ENCODE measurements at regions not wholly inside any gene's neighbourhood (a gene's known extent, or its start where the extent isn't known, plus 50 kb on each side); places are given as distances from the start of the nearest gene placed in this dataset.
A peak's percentile ranks its signal among the peaks of the same experiment; 100 is the strongest.

- Histone ChIP-seq H3K4me3 (ENCODE audit: low read depth, low read length) (no peak overlapping the region), H3K36me3 (ENCODE audit: control insufficient read depth, insufficient read depth, low read length) (no peaks in the 10 kb centered on the region), H3K27me3 (ENCODE audit: control insufficient read depth, insufficient read depth, low read length) (no peaks in the 10 kb centered on the region)
- no peak for DNase-seq (ENCODE audit: low read depth)
- ChIA-PET CTCF (no interaction called here), POLR2A (interaction anchor here (0.5 kb wide), 1 partner anchor 213 kb away, joined by 3 read pairs; no protein-coding TSS in a partner anchor)
- TF ChIP-seq, protein P1, sequence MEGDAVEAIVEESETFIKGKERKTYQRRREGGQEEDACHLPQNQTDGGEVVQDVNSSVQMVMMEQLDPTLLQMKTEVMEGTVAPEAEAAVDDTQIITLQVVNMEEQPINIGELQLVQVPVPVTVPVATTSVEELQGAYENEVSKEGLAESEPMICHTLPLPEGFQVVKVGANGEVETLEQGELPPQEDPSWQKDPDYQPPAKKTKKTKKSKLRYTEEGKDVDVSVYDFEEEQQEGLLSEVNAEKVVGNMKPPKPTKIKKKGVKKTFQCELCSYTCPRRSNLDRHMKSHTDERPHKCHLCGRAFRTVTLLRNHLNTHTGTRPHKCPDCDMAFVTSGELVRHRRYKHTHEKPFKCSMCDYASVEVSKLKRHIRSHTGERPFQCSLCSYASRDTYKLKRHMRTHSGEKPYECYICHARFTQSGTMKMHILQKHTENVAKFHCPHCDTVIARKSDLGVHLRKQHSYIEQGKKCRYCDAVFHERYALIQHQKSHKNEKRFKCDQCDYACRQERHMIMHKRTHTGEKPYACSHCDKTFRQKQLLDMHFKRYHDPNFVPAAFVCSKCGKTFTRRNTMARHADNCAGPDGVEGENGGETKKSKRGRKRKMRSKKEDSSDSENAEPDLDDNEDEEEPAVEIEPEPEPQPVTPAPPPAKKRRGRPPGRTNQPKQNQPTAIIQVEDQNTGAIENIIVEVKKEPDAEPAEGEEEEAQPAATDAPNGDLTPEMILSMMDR (IDR thresholded peaks at IDR 0.05; ENCODE audit: insufficient read depth, low read depth, low read length), result no peak
Observed at GRCh38 chr4:186934841-186935443, 211.3 kb upstream of the FAT1 start.

DNA sequence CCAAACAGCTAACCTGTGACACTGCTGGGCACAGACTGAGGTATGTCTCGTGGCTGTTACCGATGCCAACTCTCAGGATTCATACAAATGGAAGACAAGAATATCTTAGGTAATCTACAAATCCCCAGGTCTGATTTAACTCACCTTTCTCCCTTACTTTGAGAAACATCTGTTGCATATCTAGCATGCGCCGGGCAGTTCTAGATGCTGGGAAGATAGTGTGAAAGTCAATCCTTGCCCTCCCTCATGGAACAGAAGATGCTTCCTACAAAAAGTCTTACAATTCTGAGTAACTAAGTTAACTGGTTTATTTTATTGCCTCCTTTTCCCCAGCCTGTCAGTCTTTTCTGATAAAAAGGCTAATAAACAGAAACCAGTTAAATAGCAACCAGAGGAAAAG, 212.2 kb upstream of the FAT1 start:
- Histone ChIP-seq H3K36me3 (ENCODE audit: control insufficient read depth, insufficient read depth, low read length) (no peaks in the 10 kb centered on the region), H3K4me3 (ENCODE audit: low read depth, low read length) (no peak overlapping the region), H3K27me3 (ENCODE audit: control insufficient read depth, insufficient read depth, low read length) (no peaks in the 10 kb centered on the region)
- CTCF ChIA-PET, result no interaction called here
- TF ChIP-seq, protein P1 (IDR thresholded peaks at IDR 0.05; ENCODE audit: insufficient read depth, low read depth, low read length), result no peak
- no peak for DNase-seq (ENCODE audit: low read depth)
- POLR2A ChIA-PET, result no interaction called here

GRCh38 chr4:186936496-186937375, 213.1 kb upstream of the FAT1 start:
- no peaks in the 10 kb centered on the region for H3K36me3 ChIP-seq (ENCODE audit: control insufficient read depth, insufficient read depth, low read length)
- POLR2A ChIA-PET, result no interaction called here
- H3K4me3 ChIP-seq (ENCODE audit: low read depth, low read length), result no peak overlapping the region
- no peaks in the 10 kb centered on the region for H3K27me3 ChIP-seq (ENCODE audit: control insufficient read depth, insufficient read depth, low read length)
- CTCF ChIA-PET, result interaction anchor here (0.7 to 1.3 kb wide), 3 partner anchors 55 to 321 kb away, joined by 3 to 4 read pairs (median 3); no protein-coding TSS in a partner anchor
- TF ChIP-seq, protein P1 (IDR thresholded peaks at IDR 0.05; ENCODE audit: insufficient read depth, low read depth, low read length), result peak; percentile 40; the same call in 1 of the 2 replicates
- peak; percentile 79 for DNase-seq (ENCODE audit: low read depth)

DNA sequence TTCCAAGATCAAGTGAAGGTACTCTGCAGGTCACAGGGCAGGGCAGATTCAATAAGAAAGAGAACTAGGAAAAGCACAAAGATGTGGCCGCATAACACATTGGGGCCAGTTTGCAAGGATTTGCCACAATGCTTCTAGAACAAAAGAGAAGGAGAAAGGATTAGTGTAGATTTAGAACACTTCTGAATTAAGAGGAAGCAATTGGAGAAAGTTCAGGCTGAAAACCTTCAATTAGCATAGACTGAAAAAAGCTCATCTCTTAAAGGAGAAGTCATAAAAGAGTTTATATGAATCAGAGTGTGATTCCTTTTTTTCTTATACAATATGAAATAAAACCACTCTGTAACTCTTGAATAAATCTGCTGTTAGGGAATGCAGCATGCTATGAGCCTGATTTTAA, 215.6 kb upstream of the FAT1 start:
- no peak for DNase-seq (ENCODE audit: low read depth)
- ChIA-PET POLR2A (no interaction called here), CTCF (no interaction called here)
- TF ChIP-seq, protein P1 (IDR thresholded peaks at IDR 0.05; ENCODE audit: insufficient read depth, low read depth, low read length), result no peak
- no peaks in the 10 kb centered on the region for H3K36me3 ChIP-seq (ENCODE audit: control insufficient read depth, insufficient read depth, low read length)
- H3K27me3 ChIP-seq (ENCODE audit: control insufficient read depth, insufficient read depth, low read length), result no peaks in the 10 kb centered on the region
- H3K4me3 ChIP-seq (ENCODE audit: low read depth, low read length), result no peak overlapping the region

GRCh38 chr4:186939766-186940165, 216.1 kb upstream of the FAT1 start:
- H3K4me3 ChIP-seq (ENCODE audit: low read depth, low read length), result no peak overlapping the region
- CTCF ChIA-PET, result no interaction called here

More at GRCh38 chr4:186939766-186940165, 216.1 kb upstream of the FAT1 start:
- POLR2A ChIA-PET, result no interaction called here
- TF ChIP-seq, protein P1 (IDR thresholded peaks at IDR 0.05; ENCODE audit: insufficient read depth, low read depth, low read length), result no peak
- H3K36me3 ChIP-seq (ENCODE audit: control insufficient read depth, insufficient read depth, low read length), result no peaks in the 10 kb centered on the region
- H3K27me3 ChIP-seq (ENCODE audit: control insufficient read depth, insufficient read depth, low read length), result no peaks in the 10 kb centered on the region
- no peak for DNase-seq (ENCODE audit: low read depth)

Data from BJ (cell line).